K562 (cell line): ENCODE measurements at regions not wholly inside any gene's neighbourhood (a gene's known extent, or its start where the extent isn't known, plus 50 kb on each side); places are given as distances from the start of the nearest gene placed in this dataset.
"Not testable (repeated sequence)": the region's sequence is repeated elsewhere in the genome, so short reads cannot be mapped to it uniquely, and the experiment has no call there.

Experiments used
- ATAC-seq: fragments of 200-7000 bp; cut with Tn5 transposase; 3 replicates; pipeline ENCODE4 v1.9.1; 2020; ENCODE audit warnings: moderate library complexity
- BruUV-seq: library from RNA; stranded (reverse); fragments of 400-500 nt; replicated peaks from 2 replicates; lab custom pipeline; 2021; lab: Mats Ljungman, UMichigan
- CTCF ChIA-PET: fragments of 300-600 bp; formaldehyde crosslinking; extraction: SDS; loops from one replicate; lab custom pipeline; 2021; ENCODE audit warnings: low intra/inter-chr PET ratio; lab: Yijun Ruan, JAX
- POLR2A ChIA-PET: fragments of 300-600, 350-650 bp; sonication (Branson Sonifier 250); formaldehyde crosslinking; extraction: SDS; loops from one replicate; lab custom pipeline; 2021; ENCODE audit warnings: antibody characterized with exemption, inconsistent platforms; lab: Yijun Ruan, JAX
- DNase-seq, 4 experiments: peaks; one replicate each; pipeline versions ENCODE4 v3.0.0 to v3.0.0-alpha.2; 2011 to 2018; ENCODE audit warnings: low spot score in 3 of 4, mixed read lengths in 3 of 4; ENCODE audit errors: extremely low read depth in 1 of 4
- FAIRE-seq: peaks from 2 replicates; lab custom pipeline; 2011; peaks lifted over from hg19 to GRCh38; lab: Jason Lieb, UNC
- H2AFZ ChIP-seq: 2 replicates; pipeline ENCODE4 v1.6.0; 2011; ENCODE audit warnings: low read depth, low read length, control low read depth, inconsistent platforms
- H3K27ac ChIP-seq: fragments of 200-600 bp; 3 replicates; pipeline ENCODE4 v1.8.0; 2011; ENCODE audit warnings: low read depth, mild to moderate bottlenecking, control low read depth, inconsistent platforms, low read length, moderate library complexity, mixed read lengths; ENCODE audit errors: extremely low read depth
- H3K27me3 ChIP-seq, 2 experiments: fragments of 300-600 bp in 1 of 2; 2 replicates in 1 of 2; 3 replicates in 1 of 2; pipeline versions ENCODE4 v1.6.0 to v1.8.0; 2011; ENCODE audit warnings: inconsistent platforms in 2 of 2, low read length in 2 of 2, mild to moderate bottlenecking in 1 of 2, mixed read lengths in 1 of 2, moderate library complexity in 1 of 2; ENCODE audit not compliant: control insufficient read depth in 2 of 2, insufficient read depth in 2 of 2
- H3K36me3 ChIP-seq: fragments of 300-600 bp; 3 replicates; pipeline ENCODE4 v1.8.0; 2011; ENCODE audit warnings: mild to moderate bottlenecking, low read length, inconsistent platforms; ENCODE audit not compliant: control insufficient read depth, insufficient read depth
- H3K4me1 ChIP-seq, 2 experiments: fragments of 200-600 bp in 1 of 2; replicated peaks in 1 of 2; 2 replicates in 1 of 2; 3 replicates in 1 of 2; pipeline versions ENCODE4 v1.5.1 to v1.8.0; 2011; ENCODE audit warnings: inconsistent platforms in 2 of 2, low read length in 2 of 2, mild to moderate bottlenecking in 1 of 2, mixed read lengths in 1 of 2, moderate library complexity in 1 of 2; ENCODE audit not compliant: control insufficient read depth in 2 of 2, insufficient read depth in 2 of 2
- H3K4me2 ChIP-seq: 2 replicates; pipeline ENCODE4 v1.6.1; 2011; ENCODE audit warnings: low read length, control low read depth, inconsistent platforms, mixed read lengths; ENCODE audit not compliant: insufficient read depth
- H3K4me3 ChIP-seq: fragments of 200-600 bp; sonication (generic), shearing (Covaris generic); 2 replicates; pipeline ENCODE4 v1.5.1; 2016; ENCODE audit warnings: control low read depth, inconsistent platforms
- H3K79me2 ChIP-seq: fragments of 200-600 bp; 3 replicates; pipeline ENCODE4 v1.8.0; 2011; ENCODE audit warnings: low read length, inconsistent platforms; ENCODE audit not compliant: control insufficient read depth, insufficient read depth
- H3K9ac ChIP-seq, 2 experiments: 2 replicates each; pipeline versions ENCODE4 v1.6.0 to v1.6.1; 2011; ENCODE audit warnings: low read depth in 2 of 2, low read length in 2 of 2, control low read depth in 1 of 2, inconsistent platforms in 1 of 2, mild to moderate bottlenecking in 1 of 2, mixed read lengths in 1 of 2; ENCODE audit not compliant: insufficient read depth in 1 of 2
- H3K9me1 ChIP-seq: one replicate; pipeline ENCODE4 v1.6.0; 2011; ENCODE audit warnings: inconsistent platforms, mild to moderate bottlenecking, low read length, moderate library complexity; ENCODE audit not compliant: control insufficient read depth, insufficient read depth
- H3K9me3 ChIP-seq: replicated peaks from 2 replicates; pipeline ENCODE4 v1.5.1; 2011; ENCODE audit warnings: low read depth, low read length, inconsistent platforms; ENCODE audit not compliant: control insufficient read depth, insufficient read depth
- H4K20me1 ChIP-seq: replicated peaks from 2 replicates; pipeline ENCODE4 v1.6.1; 2011; ENCODE audit warnings: low read length, inconsistent platforms, mixed read lengths; ENCODE audit not compliant: control insufficient read depth, insufficient read depth
- CHD1 ChIP-seq: fragments of 200-600 bp; sonication (generic); IDR thresholded peaks from one replicate; pipeline ENCODE4 v1.6.1; 2012; ENCODE audit warnings: mild to moderate bottlenecking, moderate library complexity, low read length, inconsistent platforms
- ETV1 ChIP-seq: fragments of 450-650 bp; conservative IDR thresholded peaks from 2 replicates; pipeline ENCODE4 v1.6.1; 2016; ENCODE audit warnings: missing genetic modification characterization, control low read depth, low read depth, missing compliant biosample characterization
- FOXA3 ChIP-seq, 2 experiments: fragments of 450-650 bp in 1 of 2; sonication (generic) in 1 of 2; formaldehyde crosslinking; IDR thresholded peaks in 1 of 2; conservative IDR thresholded peaks in 1 of 2; 2 replicates each; pipeline versions ENCODE4 v1.4.0 to v1.8.0; 2020 to 2022; ENCODE audit warnings: mild to moderate bottlenecking in 2 of 2, missing genetic modification reagents in 1 of 2
- FOXM1 ChIP-seq, 2 experiments: fragments of 450-650 bp in 1 of 2; sonication (generic) in 1 of 2; formaldehyde crosslinking in 1 of 2; IDR thresholded peaks; 2 replicates each; pipeline versions ENCODE4 v1.6.1 to v1.9.0; 2017 to 2022; ENCODE audit warnings: low read depth in 2 of 2, mild to moderate bottlenecking in 2 of 2, missing genetic modification reagents in 1 of 2, moderate library complexity in 1 of 2
- MTA2 ChIP-seq: fragments of 450-650 bp; IDR thresholded peaks from 2 replicates; pipeline ENCODE4 v1.6.1; 2016; ENCODE audit warnings: low read depth
- TAL1 ChIP-seq: fragments of 450-650 bp; IDR thresholded peaks from 2 replicates; pipeline ENCODE4 v1.6.1; 2016; ENCODE audit warnings: mild to moderate bottlenecking
- U2AF1 ChIP-seq: fragments of 200-400 bp; formaldehyde crosslinking; optimal IDR thresholded peaks from 2 replicates; pipeline ENCODE3; 2017; ENCODE audit warnings: mild to moderate bottlenecking, low read depth, low read length, moderate library complexity
- XRCC4 ChIP-seq: IDR thresholded peaks from one replicate; pipeline ENCODE4 v1.6.1; 2011; ENCODE audit not compliant: insufficient read depth, insufficient read length; ENCODE audit errors: extremely low read depth
- ZC3H4 ChIP-seq: sonication (generic); formaldehyde crosslinking; IDR thresholded peaks from 2 replicates; pipeline ENCODE4 v1.9.0; 2021; ENCODE audit warnings: missing genetic modification reagents, borderline replicate concordance
- ZFP36 ChIP-seq: fragments of 150-350 bp; IDR thresholded peaks from 2 replicates; pipeline ENCODE4 v1.6.1; 2018; ENCODE audit warnings: low read length, low read depth; ENCODE audit not compliant: partially characterized antibody
- ZNF316 ChIP-seq: fragments of 450-650 bp; IDR thresholded peaks from 2 replicates; pipeline ENCODE4 v1.6.1; 2016
- WGBS: fragments of 100-300 bp; shearing (Covaris generic); methylation state at CpG from one replicate; pipeline ENCODE4 v1.1.6; 2016; ENCODE audit warnings: low coverage, mixed read lengths; ENCODE audit not compliant: insufficient coverage; ENCODE audit errors: missing lambda C conversion rate; 5-methylcytosine and 5-hydroxymethylcytosine counted together
- in situ Hi-C: fragments of 300-500 bp; cut with MboI; formaldehyde crosslinking; loops from 4 replicates; pipeline ENCODE4 v1.15.0; 2018; ENCODE audit warnings: inconsistent platforms, mixed read lengths
- intact Hi-C: fragments of 100-400 bp; cut with micrococcal nuclease; formaldehyde crosslinking; loops from 2 replicates; pipeline ENCODE4 v1.14.2; 2022

- H3K79me2 ChIP-seq, result no peaks in the 10 kb centered on the region
- WGBS, result 3% methylated on average over 5 of the region's 5 CpGs
- no peak for DNase-seq
- no peaks in the 10 kb centered on the region for H3K4me1 ChIP-seq
- FAIRE-seq, result no peak
- H2AFZ ChIP-seq, result no peak overlapping the region
- no peaks in the 10 kb centered on the region for H3K9me1 ChIP-seq
- TF ChIP-seq ZC3H4 (CRISPR knock-in tag), result no peak
- no peak for TF ChIP-seq FOXM1 (IDR thresholded peaks at IDR 0.05; ENCODE audit: low read depth)
- TF ChIP-seq FOXM1 (CRISPR knock-in tag; IDR thresholded peaks at IDR 0.05; ENCODE audit: low read depth), result no peak
- no peak for TF ChIP-seq ETV1 (tag)
- no peak for TF ChIP-seq XRCC4
- no peak for TF ChIP-seq MTA2
- TF ChIP-seq FOXA3 (CRISPR knock-in tag; conservative IDR thresholded peaks at IDR 0.05 in 1 of 2, IDR thresholded peaks at IDR 0.05 in 1 of 2), result no peak
- no peak for TF ChIP-seq CHD1
- no peak for TF ChIP-seq ZNF316
- no peak for TF ChIP-seq TAL1
- TF ChIP-seq ZFP36, result no peak
- TF ChIP-seq U2AF1, result no peak
- H3K36me3 ChIP-seq, result no peaks in the 10 kb centered on the region
- ChIA-PET CTCF (no interaction called here), POLR2A (no interaction called here)
- H3K9me3 ChIP-seq, result no peaks in the 10 kb centered on the region
- no peak for ATAC-seq
- in situ Hi-C loops, result no loop called here
- H3K4me2 ChIP-seq, result no peak overlapping the region
- H3K4me3 ChIP-seq, result no peak overlapping the region
- H3K27ac ChIP-seq, result no peak overlapping the region
- H4K20me1 ChIP-seq, result no peaks in the 10 kb centered on the region
- no TSS peak for BruUV-seq
- intact Hi-C loops, result no loop called here
- H3K9ac ChIP-seq, result no peak overlapping the region
- H3K27me3 ChIP-seq, result peaks cover 0 to 5% of the 10 kb centered on the region in 2 experiments; a peak in 1 of 5 replicates
Observed at GRCh38 chr4:138627096-138627495, 384.9 kb upstream of the SLC7A11 start.

- POLR2A ChIA-PET, intact Hi-C loops, H3K36me3 ChIP-seq, DNase-seq, H3K27me3 ChIP-seq, FAIRE-seq, H3K79me2 ChIP-seq, H3K4me3 ChIP-seq, H3K9me1 ChIP-seq, H3K9me3 ChIP-seq, H3K4me1 ChIP-seq, CTCF ChIA-PET, H4K20me1 ChIP-seq, H3K4me2 ChIP-seq, BruUV-seq, H3K9ac ChIP-seq, ATAC-seq, H3K27ac ChIP-seq, in situ Hi-C loops: not testable (repeated sequence)
- 8% methylated on average over 4 of the region's 4 CpGs for WGBS
- H2AFZ ChIP-seq, result peak overlapping the region; percentile 68; the same call in 1 of the 2 replicates
Observed at GRCh38 chr4:138622362-138622761, 380.2 kb upstream of the SLC7A11 start.
